Ovary (tissue), 3 donors: ENCODE measurements at regions not wholly inside any gene's neighbourhood (a gene's known extent, or its start where the extent isn't known, plus 50 kb on each side); places are given as distances from the start of the nearest gene placed in this dataset.

ENCODE experiments used
- EP300 ChIP-seq: sonication (generic); formaldehyde crosslinking; IDR thresholded peaks from one replicate; pipeline ENCODE4 v1.6.1; 2017; ENCODE audit warnings: antibody characterized with exemption
- POLR2A ChIP-seq: fragments of 450-650 bp; IDR thresholded peaks from one replicate; pipeline ENCODE4 v1.6.1; 2017; ENCODE audit warnings: antibody characterized with exemption, mild to moderate bottlenecking, moderate library complexity
- TF ChIP-seq, protein P1 (sequence below), 3 donors: fragments of 450-650 bp in 2 of 3; fragments of 200-600 bp in 1 of 3; IDR thresholded peaks; one replicate each; pipeline versions ENCODE4 v1.5.1 to v1.8.0; 2016 to 2022; ENCODE audit warnings: antibody characterized with exemption in 3 of 3, mild to moderate bottlenecking in 1 of 3
- donor health status: DM: no; HTN: no; CAD: no.

DNA sequence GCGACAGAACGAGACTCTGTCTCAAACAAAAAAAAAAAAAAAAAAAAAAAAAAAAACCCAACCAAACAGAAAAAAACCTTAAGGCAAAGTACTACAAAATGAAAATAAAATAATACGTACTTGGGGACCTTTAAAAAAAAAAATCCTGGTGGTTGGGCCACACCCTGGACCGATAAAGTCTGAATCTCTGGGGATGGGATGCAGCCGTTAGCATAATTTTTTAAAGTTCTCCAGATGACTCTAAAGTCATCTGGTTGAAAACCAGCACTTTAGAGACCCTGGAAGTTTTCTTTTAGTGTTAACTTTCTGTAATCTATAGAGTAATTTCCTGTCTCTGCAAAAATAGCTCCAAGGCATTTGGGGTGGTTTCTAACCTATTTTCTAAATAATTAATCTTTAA is 142.9 kb upstream of the SALL4 start:
- TF ChIP-seq, protein P1, sequence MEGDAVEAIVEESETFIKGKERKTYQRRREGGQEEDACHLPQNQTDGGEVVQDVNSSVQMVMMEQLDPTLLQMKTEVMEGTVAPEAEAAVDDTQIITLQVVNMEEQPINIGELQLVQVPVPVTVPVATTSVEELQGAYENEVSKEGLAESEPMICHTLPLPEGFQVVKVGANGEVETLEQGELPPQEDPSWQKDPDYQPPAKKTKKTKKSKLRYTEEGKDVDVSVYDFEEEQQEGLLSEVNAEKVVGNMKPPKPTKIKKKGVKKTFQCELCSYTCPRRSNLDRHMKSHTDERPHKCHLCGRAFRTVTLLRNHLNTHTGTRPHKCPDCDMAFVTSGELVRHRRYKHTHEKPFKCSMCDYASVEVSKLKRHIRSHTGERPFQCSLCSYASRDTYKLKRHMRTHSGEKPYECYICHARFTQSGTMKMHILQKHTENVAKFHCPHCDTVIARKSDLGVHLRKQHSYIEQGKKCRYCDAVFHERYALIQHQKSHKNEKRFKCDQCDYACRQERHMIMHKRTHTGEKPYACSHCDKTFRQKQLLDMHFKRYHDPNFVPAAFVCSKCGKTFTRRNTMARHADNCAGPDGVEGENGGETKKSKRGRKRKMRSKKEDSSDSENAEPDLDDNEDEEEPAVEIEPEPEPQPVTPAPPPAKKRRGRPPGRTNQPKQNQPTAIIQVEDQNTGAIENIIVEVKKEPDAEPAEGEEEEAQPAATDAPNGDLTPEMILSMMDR (IDR thresholded peaks at IDR 0.05) = no peak
- TF ChIP-seq EP300 (no peak), POLR2A (no peak)
